OCI-M1 (cell line): ENCODE measurements at regions not wholly inside any gene's neighbourhood (a gene's known extent, or its start where the extent isn't known, plus 50 kb on each side); places are given as distances from the start of the nearest gene placed in this dataset.
"Not testable (repeated sequence)": the region's sequence is repeated elsewhere in the genome, so short reads cannot be mapped to it uniquely, and the experiment has no call there.

Experiments
- DNase-seq: peaks from one replicate; lab custom pipeline; 2025; lab: John Stamatoyannopoulos, UW

GRCh38 chr5:1731091-1731639 is 68.5 kb downstream of the MRPL36 start:
- DNase-seq = no peak

DNA sequence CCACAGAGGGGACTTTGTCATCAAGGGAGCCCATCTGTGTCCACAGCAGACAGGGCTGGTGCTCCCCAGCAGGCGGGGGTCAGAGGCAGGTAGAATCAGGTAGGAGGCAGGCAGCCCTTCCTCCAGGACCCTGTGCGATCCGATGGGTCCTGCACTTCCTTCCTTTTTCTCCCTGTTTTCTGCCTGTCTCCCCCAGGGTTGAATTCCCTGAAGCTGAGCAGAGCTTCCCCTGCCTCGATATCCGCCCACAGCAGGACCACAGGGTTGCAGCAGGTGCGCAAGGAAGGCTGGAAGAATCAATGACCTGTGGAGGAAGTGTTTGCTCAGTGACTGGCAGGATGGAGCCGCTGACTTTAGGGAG is 69.2 kb downstream of the MRPL36 start:
- no peak for DNase-seq

GRCh38 chr5:1729641-1730486 is 69.8 kb downstream of the MRPL36 start:
- DNase-seq = no peak

DNA sequence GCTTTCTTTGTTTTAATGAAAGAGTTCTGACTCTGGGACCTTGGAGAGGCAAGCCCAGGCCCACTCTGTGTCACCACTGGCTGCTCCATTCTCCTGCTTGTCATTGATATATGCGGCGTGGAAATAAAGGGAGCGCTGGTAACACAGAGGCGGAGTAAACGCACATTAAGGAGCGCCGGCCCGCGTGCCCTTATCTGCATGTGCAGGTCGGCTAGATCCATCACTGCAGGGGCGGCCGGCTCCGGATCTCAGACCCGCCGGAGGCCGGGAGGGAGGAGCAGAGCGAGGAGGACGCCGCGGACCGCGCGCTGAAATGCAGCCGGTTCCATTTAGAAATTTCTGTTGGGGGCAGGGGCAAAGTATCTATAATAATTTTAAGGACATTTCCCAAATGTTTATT is 70.8 kb downstream of the MRPL36 start:
- DNase-seq = no peak

- DNase-seq = no peak
Observed at GRCh38 chr5:1727571-1727970, 72.1 kb downstream of the MRPL36 start.

DNA sequence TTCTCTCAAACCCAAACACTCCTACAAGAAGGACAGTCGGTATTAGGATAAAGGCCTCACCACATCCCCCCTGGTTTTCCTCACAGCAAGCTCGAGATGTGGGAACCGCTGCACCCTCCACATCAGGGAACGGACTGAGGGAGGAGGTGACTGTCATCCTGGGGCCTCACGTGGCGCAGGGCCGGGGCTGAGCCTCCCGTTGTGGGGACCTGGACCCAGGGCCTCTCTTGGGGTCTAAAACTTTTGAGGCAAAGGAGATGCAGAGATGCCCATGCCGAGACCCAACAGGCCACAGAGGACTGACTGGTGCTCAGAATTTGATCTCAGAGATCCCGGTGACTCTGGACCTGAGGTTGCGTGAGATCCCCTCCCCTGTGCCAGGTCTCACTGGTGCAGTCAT is 72.7 kb downstream of the MRPL36 start:
- DNase-seq = no peak

DNA sequence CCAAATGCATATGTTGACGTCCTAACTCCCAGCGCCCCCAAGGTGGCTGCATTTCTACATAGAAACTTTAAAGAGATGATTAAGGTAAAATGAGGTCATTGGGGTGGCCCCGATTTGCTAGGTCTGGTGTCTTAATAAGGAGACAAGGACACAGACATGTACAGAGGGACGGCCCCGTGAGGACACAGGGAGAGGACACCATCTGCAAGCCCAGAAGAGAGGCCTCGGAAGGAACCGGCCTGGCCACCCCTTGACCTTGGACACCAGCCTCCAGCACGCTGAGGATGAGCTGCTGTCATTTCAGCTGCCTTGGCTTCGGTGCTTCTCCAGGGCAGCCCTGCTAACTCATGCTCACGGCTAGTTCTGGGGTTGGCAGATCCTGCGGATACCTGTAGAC is 73.2 kb downstream of the MRPL36 start:
- DNase-seq = no peak

- no peak for DNase-seq
Observed at GRCh38 chr5:1725641-1726468, 73.8 kb downstream of the MRPL36 start.

DNA sequence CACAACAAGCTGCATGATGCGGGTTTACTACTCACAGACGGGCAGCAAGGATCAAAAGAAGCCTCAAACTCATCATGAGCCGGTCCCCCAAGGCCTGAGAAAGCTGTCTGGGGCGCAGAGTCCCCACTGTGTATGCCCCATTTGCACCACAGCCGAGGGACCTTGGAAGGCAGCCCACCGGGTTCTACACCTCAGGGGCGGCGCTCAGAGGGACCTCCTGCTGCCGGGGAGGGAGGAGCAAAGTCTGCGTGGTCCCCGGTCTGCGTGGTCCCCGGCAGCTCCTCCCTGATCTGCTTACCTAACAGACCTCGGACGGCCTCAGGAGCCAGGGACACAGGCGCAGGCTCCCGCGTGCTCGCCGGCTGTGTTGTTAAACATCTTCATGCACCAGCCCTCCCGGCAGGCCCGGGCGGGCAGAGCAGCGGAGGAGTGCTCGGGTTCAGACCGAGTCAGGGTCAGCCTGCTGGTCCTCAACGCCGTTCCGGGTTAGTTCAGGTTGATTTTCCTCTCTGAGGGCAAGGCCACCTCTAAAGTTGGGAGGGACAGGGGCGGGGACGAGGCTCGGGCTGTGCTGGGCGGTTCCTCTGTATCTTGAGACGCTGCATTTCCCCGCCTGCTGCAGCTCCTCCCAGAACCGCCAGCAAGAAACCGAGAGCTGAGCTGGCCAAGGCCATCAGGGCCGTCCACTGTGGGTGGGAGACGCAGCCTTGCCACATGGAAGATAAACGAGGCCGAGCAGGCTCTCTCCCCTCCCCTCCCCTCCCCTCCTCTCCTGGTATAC is 74.6 kb downstream of the MRPL36 start:
- DNase-seq = no peak

GRCh38 chr5:1723957-1724821 is 75.4 kb downstream of the MRPL36 start:
- DNase-seq = no peak

DNA sequence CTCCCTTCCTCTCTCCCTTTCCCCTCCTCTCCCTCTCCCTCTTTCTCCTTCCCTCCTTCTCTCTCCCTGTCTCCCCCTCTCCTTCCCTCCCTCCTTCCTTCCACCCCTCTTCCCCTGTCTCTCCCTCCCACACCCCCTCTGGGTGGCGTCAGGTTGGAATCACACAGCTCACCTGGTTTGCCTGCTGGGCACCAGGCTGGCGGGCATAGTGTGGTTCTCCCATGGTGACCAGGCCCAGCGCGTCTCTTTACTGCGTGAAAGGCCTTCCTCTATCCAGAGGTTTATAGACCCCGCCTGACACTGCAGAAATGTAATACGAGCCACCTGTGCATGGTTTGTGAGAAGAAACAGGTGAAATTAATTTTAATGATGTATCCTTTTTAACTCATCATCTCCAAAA is 76.2 kb downstream of the MRPL36 start:
- DNase-seq = no peak

- DNase-seq = no peak
Observed at GRCh38 chr5:1722877-1723276, 76.8 kb downstream of the MRPL36 start.

DNA sequence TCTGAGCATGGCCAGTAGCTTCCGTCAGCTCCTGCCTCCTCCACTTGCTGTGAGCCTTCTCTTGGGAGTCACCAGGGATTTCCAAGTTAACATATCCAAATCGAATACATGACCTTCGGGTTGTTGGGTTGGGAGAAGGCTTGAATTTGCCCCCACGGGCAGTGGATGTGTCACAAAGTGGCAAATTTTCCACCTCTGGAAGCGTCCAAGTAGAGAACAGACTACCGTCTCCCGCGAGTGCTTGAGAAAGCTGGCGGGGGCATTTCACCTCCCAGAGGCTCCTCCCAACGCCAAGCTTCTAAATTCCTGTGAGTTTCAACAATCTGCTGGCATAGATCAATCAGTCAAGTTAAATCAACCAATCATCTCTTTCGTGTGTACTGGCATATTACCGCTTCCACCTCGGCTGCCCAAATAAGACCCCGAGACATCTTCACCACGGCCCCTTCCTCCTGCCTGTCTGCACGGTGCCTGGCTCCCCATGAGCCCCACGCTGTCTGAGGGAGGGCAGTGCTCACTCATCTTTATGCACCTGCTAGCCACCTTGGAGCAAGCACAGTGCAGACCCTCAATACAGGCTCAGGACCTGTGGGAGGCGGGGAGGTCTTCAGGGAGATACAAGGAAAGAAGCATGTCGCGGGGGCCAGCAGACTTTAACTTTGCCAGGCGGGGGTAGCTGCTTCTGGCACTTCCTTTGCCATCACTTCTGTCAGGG is 79.1 kb downstream of the MRPL36 start:
- DNase-seq = no peak

GRCh38 chr5:1719860-1720259 is 79.8 kb downstream of the MRPL36 start:
- DNase-seq = no peak

DNA sequence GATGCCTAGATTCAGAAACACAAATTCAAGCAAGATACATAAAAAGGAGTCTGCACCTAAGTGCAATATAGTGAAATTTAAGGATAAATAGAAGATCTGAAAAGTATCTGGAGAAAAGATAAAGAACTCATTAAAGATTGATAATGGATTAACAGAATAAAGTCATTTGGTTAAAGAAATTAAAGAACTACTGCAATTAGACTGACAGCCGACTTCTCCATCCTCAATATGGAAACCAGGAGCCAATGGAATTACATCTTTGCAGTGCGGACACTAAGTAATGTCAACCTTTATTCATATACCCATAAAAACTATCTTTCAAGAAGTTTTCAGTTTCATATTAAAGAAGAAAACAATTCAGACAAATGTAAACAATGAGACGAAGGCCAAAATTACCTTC is 81.0 kb downstream of the MRPL36 start:
- DNase-seq = peak; percentile 47

DNA sequence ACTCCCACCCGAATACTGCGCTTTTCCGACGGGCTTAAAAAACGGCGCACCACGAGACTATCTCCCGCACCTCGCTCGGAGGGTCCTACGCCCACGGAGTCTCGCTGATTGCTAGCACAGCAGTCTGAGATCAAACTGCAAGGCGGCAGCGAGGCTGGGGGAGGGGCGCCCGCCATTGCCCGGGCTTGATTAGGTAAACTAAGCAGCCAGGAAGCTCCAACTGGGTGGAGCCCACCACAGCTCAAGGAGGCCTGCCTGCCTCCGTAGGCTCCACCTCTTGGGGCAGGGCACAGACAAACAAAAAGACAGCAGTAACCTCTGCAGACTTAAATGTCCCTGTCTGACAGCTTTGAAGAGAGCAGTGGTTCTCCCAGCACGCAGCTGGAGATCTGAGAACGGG is 89.5 kb downstream of the MRPL36 start:
- DNase-seq = not testable (repeated sequence)

DNA sequence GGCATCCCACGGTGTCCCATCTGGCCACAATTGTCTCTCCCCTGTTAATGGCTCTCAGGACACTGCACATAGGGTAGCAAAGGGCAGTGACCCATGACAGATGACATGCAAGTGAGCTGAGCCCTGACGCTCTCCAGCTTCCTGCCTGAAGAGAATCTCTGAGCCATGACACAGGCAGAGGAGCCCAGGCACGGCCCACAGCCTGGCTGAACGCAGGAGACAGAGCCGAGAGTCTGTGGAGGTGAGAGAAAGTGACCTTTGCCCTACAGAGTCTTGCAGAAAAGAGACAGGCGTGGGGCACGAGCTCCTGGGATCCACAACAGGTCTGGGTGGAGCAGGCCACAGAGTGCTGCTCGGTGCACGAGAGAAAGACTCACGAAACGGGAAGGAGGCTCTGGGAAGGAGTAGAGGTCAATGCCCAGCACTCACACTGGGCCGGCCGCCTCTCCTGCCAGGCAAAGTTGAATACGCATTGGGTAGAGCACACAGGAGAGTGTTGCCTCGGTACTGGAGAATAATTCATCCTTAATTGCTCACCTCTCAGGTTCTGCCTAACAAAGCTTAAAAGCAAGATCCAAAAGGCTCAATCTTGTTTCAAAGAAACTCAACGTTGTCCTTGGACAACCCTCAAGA is 90.3 kb downstream of the MRPL36 start:
- DNase-seq = no peak

GRCh38 chr5:1708592-1709141 is 91.0 kb downstream of the MRPL36 start:
- no peak for DNase-seq

DNA sequence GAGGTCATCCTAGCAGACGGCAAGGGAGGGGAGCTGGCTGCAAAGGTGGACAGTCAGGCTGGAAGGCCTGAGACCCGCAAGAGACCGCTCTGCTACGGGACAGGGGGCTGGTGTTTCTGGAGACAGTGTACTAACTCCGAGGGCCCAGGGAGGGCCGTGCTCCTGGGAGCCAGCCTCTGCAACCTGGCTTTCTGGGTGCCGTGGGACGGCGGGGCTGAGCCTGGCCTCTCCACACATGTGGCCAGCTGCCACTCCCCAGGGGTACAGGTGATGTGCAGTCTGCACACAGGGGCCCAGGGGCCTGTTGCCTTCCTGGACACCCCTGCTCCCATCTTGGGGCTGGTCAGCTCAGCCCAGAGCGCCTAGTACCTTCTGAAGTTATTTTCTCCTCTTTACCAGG is 92.2 kb downstream of the MRPL36 start:
- DNase-seq = no peak

GRCh38 chr5:1706428-1706827 is 93.2 kb downstream of the MRPL36 start:
- DNase-seq = no peak
